Panc1 (cell line): ENCODE measurements at regions not wholly inside any gene's neighbourhood (a gene's known extent, or its start where the extent isn't known, plus 50 kb on each side); places are given as distances from the start of the nearest gene placed in this dataset.

Experiments
- ATAC-seq: fragments of 200-7000 bp; cut with Tn5 transposase; 2 replicates; pipeline ENCODE4 v1.9.1; 2020; ENCODE audit warnings: mild to moderate bottlenecking, moderate library complexity
- BruUV-seq: library from RNA; stranded (reverse); fragments of 400-500 nt; replicated peaks from 2 replicates; lab custom pipeline; 2021; lab: Mats Ljungman, UMichigan
- CTCF ChIA-PET: fragments of 300-600 bp; sonication (Branson Sonifier 250); formaldehyde crosslinking; loops from one replicate; lab custom pipeline; 2022; ENCODE audit warnings: antibody characterized with exemption; lab: Charles Lee
- POLR2A ChIA-PET: fragments of 300-600 bp; sonication (Branson Sonifier 250); formaldehyde crosslinking; loops from one replicate; lab custom pipeline; 2022; ENCODE audit warnings: antibody characterized with exemption; lab: Charles Lee
- DNase-seq: peaks from one replicate; pipeline ENCODE4 v3.0.0-alpha.2; 2010; ENCODE audit warnings: low read depth, low spot score
- H3K27ac ChIP-seq: 2 replicates; pipeline ENCODE4 v1.5.1; 2011; ENCODE audit warnings: mild to moderate bottlenecking, low read length, inconsistent platforms
- H3K27me3 ChIP-seq: fragments of 200-500 bp; sonication (Bioruptor generic); 2 replicates; pipeline ENCODE4 v1.6.0; 2014; ENCODE audit warnings: low read length, inconsistent platforms; ENCODE audit not compliant: control insufficient read depth, insufficient read depth
- H3K36me3 ChIP-seq: fragments of 200-500 bp; sonication (Bioruptor generic); 2 replicates; pipeline ENCODE4 v1.5.1; 2014; ENCODE audit warnings: inconsistent platforms, mild to moderate bottlenecking, low read length, moderate library complexity; ENCODE audit not compliant: control insufficient read depth, insufficient read depth
- H3K4me1 ChIP-seq: 2 replicates; pipeline ENCODE4 v1.5.1; 2011; ENCODE audit warnings: inconsistent platforms, mild to moderate bottlenecking, low read length, moderate library complexity; ENCODE audit not compliant: control insufficient read depth, insufficient read depth
- H3K4me3 ChIP-seq, 2 experiments: 2 replicates each; pipeline ENCODE4 v1.5.1; 2011 to 2012; ENCODE audit warnings: low read depth in 2 of 2, low read length in 2 of 2, mild to moderate bottlenecking in 2 of 2, inconsistent platforms in 1 of 2, moderate library complexity in 1 of 2
- H3K9me3 ChIP-seq: fragments of 200-500 bp; sonication (Bioruptor generic); 2 replicates; pipeline ENCODE4 v1.5.1; 2014; ENCODE audit warnings: low read depth, mild to moderate bottlenecking, inconsistent platforms, low read length, moderate library complexity; ENCODE audit not compliant: control insufficient read depth, insufficient read depth
- CTCF ChIP-seq: fragments of 450-650 bp; IDR thresholded peaks from 2 replicates; pipeline ENCODE4 v1.5.1; 2017; ENCODE audit warnings: mild to moderate bottlenecking
- POLR2AphosphoS5 ChIP-seq: IDR thresholded peaks from 2 replicates; pipeline ENCODE4 v1.6.1; 2012; ENCODE audit warnings: mild to moderate bottlenecking, low read depth, low read length, moderate library complexity
- SIN3A ChIP-seq: IDR thresholded peaks from 2 replicates; pipeline ENCODE4 v1.6.1; 2012; ENCODE audit warnings: low read depth, mild to moderate bottlenecking, low read length, moderate library complexity, borderline replicate concordance; ENCODE audit not compliant: insufficient read depth
- TCF7L2 ChIP-seq: IDR thresholded peaks from 2 replicates; pipeline ENCODE4 v1.6.1; 2011; ENCODE audit warnings: mild to moderate bottlenecking, low read depth, low read length, inconsistent platforms
- in situ Hi-C: cut with HindIII; loops from 2 replicates; pipeline ENCODE4 v1.10.0; 2016; ENCODE audit warnings: low sequenced_read_pairs, low pct_unique_long_range_greater_than_20kb
- intact Hi-C: fragments of 100-400 bp; cut with micrococcal nuclease; formaldehyde crosslinking; loops from one replicate; pipeline ENCODE4 v1.10.0; 2022; ENCODE audit not compliant: unreplicated experiment
- TF ChIP-seq, protein P1 (sequence below), 2 experiments: IDR thresholded peaks; 2 replicates each; pipeline ENCODE4 v1.6.1; 2011 to 2012; ENCODE audit warnings: low read depth in 2 of 2, control low read depth in 1 of 2, low read length in 1 of 2, mild to moderate bottlenecking in 1 of 2, moderate library complexity in 1 of 2; ENCODE audit not compliant: insufficient read depth in 1 of 2

DNA sequence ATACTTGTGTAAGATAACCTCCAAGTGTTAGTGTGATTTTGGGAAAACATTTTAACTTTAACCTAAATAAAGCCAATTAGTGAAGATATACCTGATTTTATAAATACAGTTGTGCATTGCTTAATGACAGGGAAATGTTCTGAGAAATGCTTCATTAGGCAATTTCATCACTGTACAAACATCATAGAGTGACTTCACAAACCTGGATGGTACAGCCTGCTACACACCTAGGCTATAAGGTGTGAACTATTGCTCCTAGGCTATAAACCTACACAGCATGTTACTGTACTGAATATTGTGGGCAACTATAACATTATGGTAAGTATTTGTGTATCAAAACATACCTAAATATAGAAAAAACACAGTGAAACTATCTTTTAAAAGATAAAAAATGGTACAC is 166.8 kb upstream of the TARS1 start:
- ChIA-PET POLR2A (no interaction called here), CTCF (interaction anchor here (0.6 kb wide), 1 partner anchor 45 kb away, joined by 3 read pairs; no protein-coding TSS in a partner anchor)
- Histone ChIP-seq H3K4me3 (no peak overlapping the region), H3K4me1 (no peaks in the 10 kb centered on the region), H3K27ac (no peak overlapping the region), H3K27me3 (no peaks in the 10 kb centered on the region), H3K9me3 (no peaks in the 10 kb centered on the region), H3K36me3 (no peaks in the 10 kb centered on the region)
- no peak for DNase-seq
- ATAC-seq = no peak
- no TSS peak for BruUV-seq
- in situ Hi-C loops (no loop called here), intact Hi-C loops (no loop called here)
- no peak for TF ChIP-seq SIN3A
- TF ChIP-seq CTCF = no peak
- no peak for TF ChIP-seq TCF7L2
- no peak for TF ChIP-seq POLR2AphosphoS5
- TF ChIP-seq, protein P1, sequence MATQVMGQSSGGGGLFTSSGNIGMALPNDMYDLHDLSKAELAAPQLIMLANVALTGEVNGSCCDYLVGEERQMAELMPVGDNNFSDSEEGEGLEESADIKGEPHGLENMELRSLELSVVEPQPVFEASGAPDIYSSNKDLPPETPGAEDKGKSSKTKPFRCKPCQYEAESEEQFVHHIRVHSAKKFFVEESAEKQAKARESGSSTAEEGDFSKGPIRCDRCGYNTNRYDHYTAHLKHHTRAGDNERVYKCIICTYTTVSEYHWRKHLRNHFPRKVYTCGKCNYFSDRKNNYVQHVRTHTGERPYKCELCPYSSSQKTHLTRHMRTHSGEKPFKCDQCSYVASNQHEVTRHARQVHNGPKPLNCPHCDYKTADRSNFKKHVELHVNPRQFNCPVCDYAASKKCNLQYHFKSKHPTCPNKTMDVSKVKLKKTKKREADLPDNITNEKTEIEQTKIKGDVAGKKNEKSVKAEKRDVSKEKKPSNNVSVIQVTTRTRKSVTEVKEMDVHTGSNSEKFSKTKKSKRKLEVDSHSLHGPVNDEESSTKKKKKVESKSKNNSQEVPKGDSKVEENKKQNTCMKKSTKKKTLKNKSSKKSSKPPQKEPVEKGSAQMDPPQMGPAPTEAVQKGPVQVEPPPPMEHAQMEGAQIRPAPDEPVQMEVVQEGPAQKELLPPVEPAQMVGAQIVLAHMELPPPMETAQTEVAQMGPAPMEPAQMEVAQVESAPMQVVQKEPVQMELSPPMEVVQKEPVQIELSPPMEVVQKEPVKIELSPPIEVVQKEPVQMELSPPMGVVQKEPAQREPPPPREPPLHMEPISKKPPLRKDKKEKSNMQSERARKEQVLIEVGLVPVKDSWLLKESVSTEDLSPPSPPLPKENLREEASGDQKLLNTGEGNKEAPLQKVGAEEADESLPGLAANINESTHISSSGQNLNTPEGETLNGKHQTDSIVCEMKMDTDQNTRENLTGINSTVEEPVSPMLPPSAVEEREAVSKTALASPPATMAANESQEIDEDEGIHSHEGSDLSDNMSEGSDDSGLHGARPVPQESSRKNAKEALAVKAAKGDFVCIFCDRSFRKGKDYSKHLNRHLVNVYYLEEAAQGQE (IDR thresholded peaks at IDR 0.05; ENCODE audit: insufficient read depth in 1 of 2, low read depth in 2 of 2, low read length in 1 of 2) = no peak

DNA sequence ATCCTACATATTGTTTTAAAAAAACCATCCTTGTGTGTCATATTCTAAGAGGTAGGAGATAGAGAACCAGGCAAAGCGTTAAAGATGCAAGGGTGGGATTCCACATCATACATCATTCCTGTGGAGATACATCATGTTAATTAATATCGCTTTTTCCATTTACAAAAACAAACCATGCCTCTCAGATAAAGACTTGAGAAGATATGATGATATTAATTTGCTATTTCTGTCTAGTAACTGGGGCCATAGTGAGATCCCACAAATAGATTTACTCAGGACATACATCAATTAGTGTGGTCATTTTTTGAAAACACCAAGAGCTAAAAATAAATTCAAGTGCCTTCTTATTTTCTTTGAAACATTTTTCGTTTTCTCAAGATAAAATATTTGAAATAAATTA is 165.4 kb upstream of the TARS1 start:
- in situ Hi-C loops = no loop called here
- H3K27ac ChIP-seq = no peak overlapping the region
- BruUV-seq = no TSS peak
- ChIA-PET POLR2A (no interaction called here), CTCF (no interaction called here)
- no peaks in the 10 kb centered on the region for H3K36me3 ChIP-seq
- ATAC-seq = no peak
- no peaks in the 10 kb centered on the region for H3K9me3 ChIP-seq
- no peak for DNase-seq
- TF ChIP-seq SIN3A (no peak), CTCF (no peak)
- H3K4me3 ChIP-seq = no peak overlapping the region
- intact Hi-C loops = no loop called here
- H3K4me1 ChIP-seq = no peaks in the 10 kb centered on the region
- H3K27me3 ChIP-seq = no peaks in the 10 kb centered on the region
